HG03025 (cell line): ENCODE measurements at regions not wholly inside any gene's neighbourhood (a gene's known extent, or its start where the extent isn't known, plus 50 kb on each side); places are given as distances from the start of the nearest gene placed in this dataset.

Source experiments
- ATAC-seq: cut with Tn5 transposase; IDR thresholded peaks from one replicate; pipeline ENCODE4 v1.9.1; 2021; ENCODE audit warnings: mild to moderate bottlenecking, moderate library complexity; ENCODE audit not compliant: unreplicated experiment, low FRiP score

DNA sequence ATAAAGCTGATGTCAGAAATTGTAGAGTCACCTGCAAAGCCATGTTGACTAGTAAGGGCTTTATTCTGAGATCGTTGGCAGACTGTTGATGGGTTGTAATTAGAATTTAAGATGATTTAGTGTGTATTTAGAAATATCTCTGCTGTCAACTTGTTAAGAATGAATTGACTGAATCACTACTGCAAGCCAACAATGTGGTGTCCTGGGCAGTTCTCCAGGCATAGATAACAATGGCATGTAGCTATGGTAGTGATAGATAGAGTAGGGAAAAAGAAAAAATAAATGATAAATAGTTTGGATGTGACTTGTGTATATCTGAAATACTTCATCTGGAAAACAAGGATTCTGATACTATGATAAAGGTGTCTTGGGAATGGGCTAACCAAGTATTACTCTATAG, 640.2 kb downstream of the ARL4A start:
- ATAC-seq: no peak

- ATAC-seq: no peak
Observed at GRCh38 chr7:13333371-13333770, 645.9 kb downstream of the ARL4A start.

GRCh38 chr7:13336227-13336626, 648.8 kb downstream of the ARL4A start:
- no peak for ATAC-seq

- no peak for ATAC-seq
Observed at GRCh38 chr7:13352677-13353076, 636.8 kb downstream of the ETV1 start.

GRCh38 chr7:13359656-13360055, 629.8 kb downstream of the ETV1 start:
- no peak for ATAC-seq

GRCh38 chr7:13386741-13387140, 602.7 kb downstream of the ETV1 start:
- no peak for ATAC-seq

DNA sequence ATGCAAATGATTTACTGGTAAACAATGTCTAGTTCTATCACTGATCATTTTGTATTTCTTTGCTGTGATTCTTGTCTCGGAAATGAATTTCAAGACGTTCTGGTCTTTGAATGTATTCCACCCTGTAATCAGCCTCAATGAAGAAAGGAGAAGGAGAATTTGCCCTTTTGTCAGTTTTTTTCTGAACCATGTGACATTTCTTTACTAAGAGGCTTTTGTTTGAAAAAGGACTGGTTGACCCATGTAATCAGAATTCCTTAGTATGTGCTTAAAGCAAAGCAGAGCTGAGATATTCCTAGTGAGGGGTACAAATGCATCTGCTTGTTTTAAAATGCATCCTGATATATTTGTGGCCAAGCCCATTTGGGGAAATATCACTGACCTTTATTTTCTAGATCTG, 581.6 kb downstream of the ETV1 start:
- no peak for ATAC-seq

- ATAC-seq: no peak
Observed at GRCh38 chr7:13411151-13411550, 578.3 kb downstream of the ETV1 start.

DNA sequence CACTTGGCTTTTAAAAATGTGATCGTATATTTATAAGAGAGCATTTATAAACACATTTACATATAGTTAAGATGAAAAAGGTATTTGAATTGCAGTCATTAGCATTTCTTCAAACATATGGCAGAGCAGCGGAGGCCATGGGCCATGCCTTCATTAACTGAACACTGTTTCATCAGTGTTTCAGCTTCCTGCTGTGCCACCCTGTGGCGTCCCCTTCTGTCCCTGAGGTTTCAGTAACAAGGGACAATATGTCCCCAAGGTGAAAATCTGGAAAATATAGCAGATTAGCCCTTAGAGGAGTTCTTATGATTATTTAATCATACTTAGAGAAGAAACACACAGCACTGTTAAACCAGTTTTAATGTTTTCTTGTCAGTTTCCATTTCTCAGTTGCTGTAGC, 577.8 kb downstream of the ETV1 start:
- no peak for ATAC-seq

GRCh38 chr7:13414181-13414580, 575.3 kb downstream of the ETV1 start:
- ATAC-seq: no peak

GRCh38 chr7:13414661-13415107, 574.8 kb downstream of the ETV1 start:
- no peak for ATAC-seq

DNA sequence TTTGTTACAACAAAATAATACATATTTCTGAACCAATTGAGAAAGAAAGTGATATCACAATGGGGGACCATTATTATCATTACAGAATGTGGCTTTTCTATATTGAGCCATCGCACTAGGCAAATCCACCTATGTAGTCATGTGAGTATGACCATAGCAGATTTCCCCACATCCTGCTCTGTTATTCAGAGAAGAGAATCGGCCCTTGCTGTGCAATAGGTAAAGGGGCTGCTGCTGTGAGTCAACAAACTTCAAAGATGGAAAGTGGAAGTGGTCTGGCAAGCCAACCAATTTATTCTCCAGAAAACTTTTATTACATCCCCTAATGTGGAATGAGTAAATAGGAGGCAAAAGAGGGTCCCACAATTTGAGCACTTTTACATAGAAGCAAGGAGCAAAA, 573.4 kb downstream of the ETV1 start:
- no peak for ATAC-seq

DNA sequence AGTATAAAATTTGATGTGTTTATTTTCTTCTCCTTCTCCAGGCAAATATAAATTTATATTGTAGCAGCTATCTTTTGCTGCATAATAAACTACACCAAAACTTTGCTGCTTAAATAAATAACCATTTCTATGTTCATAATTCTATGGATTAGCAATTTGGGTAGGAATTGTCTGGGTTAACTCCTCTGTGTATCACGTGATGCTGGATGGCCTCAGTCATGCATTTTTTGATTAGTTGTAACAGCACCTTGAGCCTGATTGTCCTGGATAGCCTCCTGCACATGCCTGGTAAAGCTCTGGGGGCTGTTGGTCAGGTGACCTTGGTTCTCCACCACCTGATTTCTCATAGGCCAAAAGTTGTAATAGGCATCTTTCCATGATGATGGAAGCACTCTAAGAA, 572.9 kb downstream of the ETV1 start:
- no peak for ATAC-seq

DNA sequence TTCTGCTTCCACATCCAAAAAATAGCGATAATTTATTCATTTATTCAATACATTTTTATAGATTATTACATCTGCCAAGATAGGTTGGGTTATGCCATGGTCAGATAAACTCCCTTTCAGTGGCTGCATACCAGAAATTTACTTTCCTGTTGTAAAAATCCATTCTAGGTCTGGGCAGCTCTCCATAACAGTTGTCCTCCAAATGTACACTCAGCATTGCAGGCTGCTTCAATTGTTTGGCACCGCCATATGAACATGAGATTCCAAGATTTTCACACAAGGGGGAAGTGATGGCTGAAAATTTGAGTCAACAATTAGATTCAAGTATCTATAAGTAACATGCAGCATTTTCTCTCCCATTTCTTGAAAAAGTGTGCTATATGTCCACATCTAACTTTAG, 568.7 kb downstream of the ETV1 start:
- no peak for ATAC-seq

DNA sequence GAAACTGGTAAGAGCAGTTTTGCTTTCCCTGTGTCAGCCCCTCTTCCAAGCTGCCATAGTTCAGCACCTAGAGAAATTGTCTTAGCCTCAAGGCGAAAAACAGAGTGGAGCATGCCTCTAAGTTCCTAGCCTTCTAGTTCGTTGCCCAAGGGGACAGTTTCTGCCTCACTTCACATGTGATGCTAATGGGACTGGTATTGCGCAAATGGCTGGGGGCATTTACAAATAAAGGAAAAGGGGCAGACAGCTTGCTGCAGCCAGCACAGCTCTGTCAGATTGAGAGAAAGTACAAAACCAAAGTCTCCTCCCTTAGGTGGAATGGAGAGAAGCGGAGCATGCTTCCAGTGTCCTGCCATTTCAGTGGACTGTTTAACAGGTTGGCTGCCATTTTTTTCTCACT, 567.7 kb downstream of the ETV1 start:
- ATAC-seq: no peak

DNA sequence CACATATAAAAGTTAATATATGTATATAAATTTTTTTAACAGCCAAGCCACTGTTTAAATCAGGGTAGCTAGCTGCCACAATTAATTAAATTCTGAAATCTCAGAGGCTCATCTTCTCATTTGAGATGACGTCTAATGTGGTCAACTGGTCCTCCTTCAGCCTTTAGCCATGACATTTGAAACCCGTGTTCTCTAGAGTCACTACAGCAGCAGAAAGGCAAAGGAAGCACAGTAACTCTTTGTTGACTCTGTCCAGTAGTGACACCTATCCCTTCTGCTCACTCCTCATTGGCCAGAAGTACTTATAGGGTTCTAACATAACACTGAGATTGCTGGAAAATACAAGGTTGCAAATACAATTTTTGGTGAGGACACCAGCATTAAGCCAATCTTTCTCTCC, 555.5 kb downstream of the ETV1 start:
- ATAC-seq: no peak

DNA sequence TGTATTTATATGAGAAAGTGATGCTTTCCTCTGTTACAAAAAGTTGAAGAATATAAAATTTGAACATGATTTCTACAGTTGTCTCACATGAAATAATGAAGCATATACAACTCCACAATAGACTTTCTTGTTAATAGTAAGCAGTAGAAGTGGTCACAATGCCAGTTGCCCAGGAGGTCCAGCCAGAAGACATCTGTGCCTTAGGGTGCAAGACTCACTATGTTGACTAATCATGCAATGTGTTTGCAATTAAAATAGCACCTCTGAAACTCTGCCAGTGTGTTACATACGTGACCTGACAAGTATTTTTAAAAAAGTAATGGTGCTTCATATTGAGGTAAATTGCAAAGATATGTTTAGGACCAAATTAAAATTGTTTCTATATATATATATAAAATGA, 547.2 kb downstream of the ETV1 start:
- ATAC-seq: no peak

- no peak for ATAC-seq
Observed at GRCh38 chr7:13447637-13448036, 541.8 kb downstream of the ETV1 start.

GRCh38 chr7:13448243-13448642, 541.2 kb downstream of the ETV1 start:
- ATAC-seq: no peak

- ATAC-seq: no peak
Observed at GRCh38 chr7:13449460-13449859, 540.0 kb downstream of the ETV1 start.

DNA sequence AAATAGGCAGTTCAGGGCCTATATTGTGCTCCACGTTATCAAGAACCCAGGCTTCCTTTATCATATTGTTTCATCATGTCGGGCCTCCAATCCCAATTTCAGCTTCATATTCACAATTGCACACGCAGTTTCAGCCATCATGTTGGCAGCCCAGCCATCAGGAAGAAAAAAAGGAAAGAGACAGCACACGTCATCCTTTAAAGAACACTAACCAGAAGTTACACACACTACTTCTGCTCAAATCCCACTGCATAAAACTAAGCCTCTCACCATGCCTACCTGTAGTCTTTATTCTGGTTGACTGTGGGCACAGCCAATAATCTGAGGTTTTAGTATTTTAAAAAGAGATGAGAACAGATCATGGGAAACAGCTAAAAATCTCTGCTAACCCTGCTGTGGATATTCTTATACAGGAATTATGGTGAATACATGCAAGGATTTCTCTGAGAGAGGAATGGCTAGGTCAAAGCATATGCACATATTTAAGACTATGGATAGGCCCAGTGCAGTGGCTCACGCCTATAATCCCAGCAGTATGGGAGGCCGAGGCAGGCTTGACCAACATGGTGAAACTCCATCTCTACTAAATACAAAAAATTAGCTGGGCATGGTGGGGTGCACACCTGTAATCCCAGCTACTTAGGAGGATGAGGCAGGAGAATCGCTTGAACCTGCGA, 534.4 kb downstream of the ETV1 start:
- no peak for ATAC-seq

DNA sequence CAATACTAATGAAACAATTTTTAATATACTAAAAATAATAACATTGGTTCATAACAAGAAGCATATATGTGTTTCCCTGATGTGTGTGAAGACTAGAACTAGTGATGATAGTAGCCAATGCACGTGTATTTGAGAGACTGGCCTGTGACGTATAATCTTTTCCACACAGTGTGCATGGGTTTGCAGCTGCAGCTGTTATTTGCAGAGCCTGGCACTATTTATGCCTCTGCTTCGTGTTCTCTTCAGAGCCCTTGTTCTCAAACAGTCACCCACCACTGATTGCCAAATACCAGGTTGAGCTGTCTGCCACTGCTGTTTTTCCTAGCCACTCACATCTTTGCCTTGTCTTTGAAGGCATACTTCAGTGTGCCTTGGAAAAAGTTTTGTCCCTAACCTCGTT, 531.7 kb downstream of the ETV1 start:
- ATAC-seq: no peak
